ENCODE measurements at regions not wholly inside any gene's neighbourhood (a gene's known extent, or its start where the extent isn't known, plus 50 kb on each side); places are given as distances from the start of the nearest gene placed in this dataset.

GRCh38 chr2:147346142-147346541, 498.7 kb upstream of the ACVR2A start:
- ChIA-PET POLR2A (no interaction called here), CTCF (no interaction called here), RAD21 (ENCODE audit: low non-redundant PET in 1 of 2, low total read pairs in 2 of 2, uncharacterized antibody in 2 of 2, unreplicated experiment in 2 of 2) (interaction anchor here in 1 of 2 experiments (0.6 kb wide), 1 partner anchor 1075 kb away, joined by 3 read pairs; no protein-coding TSS in a partner anchor)
- H3K4me2 ChIP-seq (ENCODE audit: low read length), result no peak overlapping the region
- no peak for ATAC-seq
- no peaks in the 10 kb centered on the region for H3K27me3 ChIP-seq (ENCODE audit: insufficient read depth, low read length)
- intact Hi-C loops (cut with micrococcal nuclease), result no loop called here
- H4K20me1 ChIP-seq (ENCODE audit: insufficient read depth), result no peaks in the 10 kb centered on the region
- H3K27ac ChIP-seq (ENCODE audit: low read depth, low read length), result no peak overlapping the region
- H3K36me3 ChIP-seq (ENCODE audit: control insufficient read depth in 1 of 2, insufficient read depth in 2 of 2, low read length in 2 of 2), result no peaks in the 10 kb centered on the region
- TF ChIP-seq ZBTB33 (IDR thresholded peaks at IDR 0.05; ENCODE audit: extremely low read depth, insufficient replicate concordance, low read length), result no peak
- TF ChIP-seq SP1 (IDR thresholded peaks at IDR 0.05; ENCODE audit: low read depth), result no peak
- no peak for TF ChIP-seq TCF7L2 (IDR thresholded peaks at IDR 0.05; ENCODE audit: borderline replicate concordance, extremely low read depth, insufficient read depth, insufficient read length)
- TF ChIP-seq EZH2phosphoT487 (IDR thresholded peaks at IDR 0.05; ENCODE audit: borderline replicate concordance), result no peak
- TF ChIP-seq REST (IDR thresholded peaks at IDR 0.05; ENCODE audit: low read depth), result no peak
- no peak for TF ChIP-seq SRF (IDR thresholded peaks at IDR 0.05; ENCODE audit: low read depth)
- no peak for TF ChIP-seq SIN3A (IDR thresholded peaks at IDR 0.05; ENCODE audit: low read depth)
- TF ChIP-seq FOSL1 (IDR thresholded peaks at IDR 0.05; ENCODE audit: low read depth), result no peak
- no peak for TF ChIP-seq EGR1 (IDR thresholded peaks at IDR 0.05; ENCODE audit: low read depth)
- no peak for TF ChIP-seq POLR2AphosphoS5 (IDR thresholded peaks at IDR 0.05; ENCODE audit: low read depth, low read length)
- no peak for TF ChIP-seq YY1 (IDR thresholded peaks at IDR 0.05; ENCODE audit: extremely low read depth, insufficient replicate concordance, low read depth, low read length)
- TF ChIP-seq CEBPB (IDR thresholded peaks at IDR 0.05; ENCODE audit: low read depth), result no peak
- no peak for TF ChIP-seq ZNF274 (IDR thresholded peaks at IDR 0.05; ENCODE audit: low read depth, low read length)
- no peak for TF ChIP-seq ZFX (IDR thresholded peaks at IDR 0.05)
- no peak overlapping the region for H2AFZ ChIP-seq (ENCODE audit: low read depth, low read length, poor library complexity, severe bottlenecking)
- no peaks in the 10 kb centered on the region for H3K79me2 ChIP-seq (ENCODE audit: insufficient read depth, low read length)
- H3K4me1 ChIP-seq (ENCODE audit: control insufficient read depth in 1 of 2, insufficient read depth in 2 of 2, low read length in 2 of 2), result no peaks in the 10 kb centered on the region
- no peak overlapping the region for H3K4me3 ChIP-seq (replicated peaks in 1 of 2; ENCODE audit: low read depth in 1 of 2, low read length in 2 of 2)
- no peaks in the 10 kb centered on the region for H3K9me2 ChIP-seq (ENCODE audit: insufficient read depth)
- DNase-seq (ENCODE audit: low read depth, low spot score), result no peak
- H3K9ac ChIP-seq (ENCODE audit: low read length), result no peak overlapping the region
- H3K9me3 ChIP-seq (ENCODE audit: control insufficient read depth in 1 of 2, insufficient read depth in 1 of 2, low read depth in 1 of 2, low read length in 2 of 2), result no peaks in the 10 kb centered on the region; a peak in 1 of 4 replicates
- no TSS peak for BruUV-seq (replicated peaks)
